ENCODE measurements at regions not wholly inside any gene's neighbourhood (a gene's known extent, or its start where the extent isn't known, plus 50 kb on each side); places are given as distances from the start of the nearest gene placed in this dataset.

DNA sequence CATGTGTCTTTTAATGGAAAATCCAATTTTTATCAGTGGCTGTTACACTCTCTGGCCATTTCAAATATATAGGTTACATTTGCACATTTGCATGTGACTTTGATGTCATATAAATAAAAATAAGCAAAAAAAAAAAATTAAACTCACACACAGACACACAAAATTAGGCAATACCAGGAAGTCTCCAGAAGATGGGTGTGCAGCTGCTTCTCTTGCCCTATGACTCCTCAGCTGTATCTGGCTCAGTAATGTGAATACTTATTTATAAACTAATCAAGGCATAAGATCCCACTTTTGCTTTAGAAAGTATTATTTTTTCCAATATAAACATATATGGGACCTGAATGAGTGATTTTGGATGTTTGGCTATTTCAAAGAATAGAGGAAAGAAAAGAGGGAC, 461.1 kb downstream of the LRIG3 start:
- DNase-seq (ENCODE audit: low read depth, low spot score): no peak

DNA sequence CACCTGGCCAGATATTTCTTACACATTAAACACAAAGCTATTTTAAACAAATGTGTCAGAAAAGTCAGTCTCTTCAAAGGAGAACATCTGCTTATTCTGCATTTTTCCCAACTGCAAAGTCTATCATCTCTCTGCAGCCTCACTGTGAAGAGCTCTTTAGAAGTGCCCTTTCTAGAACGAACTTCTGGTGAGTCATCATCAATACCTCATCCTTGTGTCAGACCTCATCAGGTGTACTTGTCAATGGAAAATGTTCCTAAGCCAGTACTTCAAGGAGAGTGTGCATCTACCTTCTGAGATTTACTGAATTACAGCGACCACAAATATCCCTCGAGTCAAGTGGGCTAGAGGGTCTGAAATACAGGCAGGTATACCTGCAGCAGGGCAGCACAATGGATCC, 457.3 kb downstream of the LRIG3 start:
- DNase-seq (ENCODE audit: low read depth, low spot score): no peak

DNA sequence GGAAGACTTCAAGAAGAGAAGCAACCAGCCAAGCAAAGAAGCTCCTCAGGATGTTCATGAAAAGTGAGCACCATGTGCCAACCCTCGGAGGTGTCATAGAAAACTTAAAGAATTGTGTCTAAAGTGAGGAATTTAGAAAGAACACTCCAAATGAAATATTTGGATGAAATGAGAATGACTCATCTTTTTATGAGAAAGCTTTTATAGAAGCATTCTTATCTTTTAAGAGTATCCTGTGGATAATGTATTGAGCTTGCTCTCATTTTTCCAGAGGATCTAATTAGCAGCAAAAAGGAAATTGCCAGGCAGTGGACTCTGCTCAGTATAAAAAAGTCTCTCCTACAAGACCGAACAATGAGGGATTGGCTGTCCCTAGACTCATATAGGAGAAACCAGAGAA, 454.9 kb downstream of the LRIG3 start:
- no peak for DNase-seq (ENCODE audit: low read depth, low spot score)

DNA sequence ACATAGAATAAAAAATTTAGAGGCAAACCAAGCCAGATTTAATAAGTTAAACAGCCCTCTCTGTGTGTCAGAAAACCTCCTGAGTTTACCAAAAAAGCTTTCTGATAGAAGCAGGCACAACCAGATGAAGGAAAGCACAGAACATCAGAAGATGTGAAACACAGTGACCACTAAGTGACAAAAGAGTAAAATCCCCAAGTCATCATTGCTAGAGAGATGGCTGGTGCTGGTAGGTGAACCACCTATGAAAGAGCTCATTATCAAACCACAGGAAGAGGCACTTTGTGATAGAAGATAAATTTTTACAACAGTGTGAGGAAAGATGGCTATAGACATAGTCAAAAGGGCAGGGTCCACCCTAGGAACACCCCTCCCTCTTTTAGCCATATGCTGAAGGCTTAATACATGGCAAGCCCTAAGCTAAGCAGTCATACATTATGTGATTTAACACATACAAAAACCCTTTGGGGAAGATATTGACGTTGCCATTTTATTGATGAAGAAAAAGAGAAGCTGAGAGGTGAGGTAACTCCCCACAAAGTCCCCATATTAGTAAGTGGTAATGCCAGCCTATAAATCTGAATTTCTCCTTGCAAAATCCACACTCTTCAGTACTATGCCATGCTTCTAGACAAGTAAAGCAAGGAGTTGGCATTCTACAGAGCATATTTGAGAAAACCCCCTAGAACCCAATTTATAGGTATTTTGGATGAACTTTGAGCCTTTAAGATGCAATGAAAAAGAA, 449.9 kb downstream of the LRIG3 start:
- no peak for DNase-seq (ENCODE audit: low read depth, low spot score)

GRCh38 chr12:58479401-58479800, 440.9 kb downstream of the LRIG3 start:
- DNase-seq (ENCODE audit: low read depth, low spot score): no peak

- no peak for DNase-seq (ENCODE audit: low read depth, low spot score)
Observed at GRCh38 chr12:58481811-58482210, 438.5 kb downstream of the LRIG3 start.

GRCh38 chr12:58487255-58487654, 433.0 kb downstream of the LRIG3 start:
- DNase-seq (ENCODE audit: low read depth, low spot score): no peak

DNA sequence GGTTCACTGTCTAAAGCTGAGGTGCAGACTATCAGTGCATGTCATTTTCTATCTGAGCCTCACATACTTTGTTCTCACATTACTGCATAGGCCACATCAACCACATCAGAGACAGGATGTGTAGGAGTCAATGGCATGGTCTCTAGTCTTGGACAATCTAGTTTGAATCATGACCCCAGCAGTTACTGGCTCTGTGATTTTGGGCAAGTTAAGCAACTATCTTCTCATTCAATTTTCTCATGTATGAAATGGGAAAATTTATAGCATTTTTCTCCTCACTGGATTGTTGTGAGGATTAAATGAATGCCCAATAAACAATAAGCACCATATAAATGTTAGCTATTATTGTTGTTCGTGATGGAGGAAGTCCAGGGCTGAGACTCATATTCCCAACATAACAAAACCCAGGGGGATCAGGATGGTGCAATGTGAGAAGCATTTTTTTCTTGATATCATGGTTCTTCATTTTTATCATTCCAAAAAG, 432.6 kb downstream of the LRIG3 start:
- no peak for DNase-seq (ENCODE audit: low read depth, low spot score)

GRCh38 chr12:58489394-58489793, 430.9 kb downstream of the LRIG3 start:
- DNase-seq (ENCODE audit: low read depth, low spot score): no peak

- no peak for DNase-seq (ENCODE audit: low read depth, low spot score)
Observed at GRCh38 chr12:58491306-58491705, 429.0 kb downstream of the LRIG3 start.

DNA sequence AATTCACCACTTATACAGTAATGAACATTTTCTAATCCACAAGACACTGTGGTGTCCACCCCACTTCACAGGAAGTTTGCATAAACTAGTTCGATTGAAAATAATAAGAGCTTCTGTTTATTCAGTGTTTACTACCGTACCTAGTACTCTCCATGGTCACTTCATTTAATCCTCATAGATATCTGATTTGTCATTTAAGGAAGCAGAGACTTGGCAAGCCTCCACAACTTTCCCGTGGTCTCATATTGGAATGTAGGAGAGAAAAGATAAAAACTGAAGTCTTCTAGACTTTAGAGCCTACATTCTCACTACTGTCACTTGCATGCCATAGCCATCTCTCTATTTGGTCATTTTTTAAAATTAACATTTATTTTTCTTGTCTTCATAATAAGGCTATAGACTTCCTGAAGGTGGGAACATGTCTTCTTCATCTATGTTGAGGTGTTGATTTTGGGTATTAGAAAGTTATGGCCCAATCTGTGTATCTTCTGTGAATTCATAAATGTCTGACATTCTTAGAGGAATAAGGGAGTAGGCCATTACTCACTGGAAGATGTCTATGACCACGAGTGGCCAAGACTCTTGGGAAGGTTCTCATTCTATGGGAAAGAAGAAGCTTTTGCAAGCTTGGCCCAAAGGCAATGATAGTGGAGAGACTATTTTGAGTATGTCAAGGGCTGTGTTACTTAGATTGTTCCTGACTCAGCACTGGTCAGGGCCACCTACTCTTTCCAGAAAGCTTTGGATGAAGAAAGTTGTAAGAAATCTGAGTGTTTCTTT, 423.7 kb downstream of the LRIG3 start:
- no peak for DNase-seq (ENCODE audit: low read depth, low spot score)

DNA sequence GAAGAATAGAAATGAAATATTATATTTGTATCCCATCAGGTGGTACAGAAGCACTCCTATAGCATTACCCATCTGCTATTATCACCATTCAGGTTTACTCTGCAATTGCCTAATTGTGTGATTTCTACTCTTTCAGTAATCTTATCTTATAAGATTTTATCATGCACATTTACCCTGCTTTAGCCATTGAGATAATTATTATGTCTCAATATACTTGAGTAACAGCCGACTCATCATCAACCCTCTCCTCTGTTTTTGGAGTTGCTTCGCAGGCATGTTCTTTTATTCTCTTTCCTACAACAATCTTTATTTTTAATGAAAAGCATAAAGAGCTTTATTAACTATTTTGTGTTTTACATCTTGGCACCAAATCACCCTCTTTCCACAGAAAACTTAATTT, 419.9 kb downstream of the LRIG3 start:
- DNase-seq (ENCODE audit: low read depth, low spot score): no peak

DNA sequence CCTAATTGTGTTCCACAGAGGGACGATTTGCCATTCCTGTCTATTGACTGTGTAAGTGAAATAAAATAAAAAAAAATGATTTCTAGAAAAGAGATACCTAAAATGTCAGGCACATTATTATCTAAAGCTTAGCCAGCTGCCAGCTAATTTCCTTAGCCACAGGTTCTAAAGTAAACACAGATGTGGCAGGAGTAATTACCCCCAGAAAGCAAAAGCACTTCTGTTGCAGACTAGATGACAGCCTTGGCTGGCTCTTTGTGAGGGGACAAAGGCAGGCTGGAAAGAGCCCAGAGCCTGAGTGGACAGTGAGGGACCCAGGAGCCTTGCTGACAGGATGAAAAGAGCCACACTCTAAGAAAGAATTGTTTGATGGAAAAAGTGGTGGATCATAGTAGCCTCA, 418.1 kb downstream of the LRIG3 start:
- no peak for DNase-seq (ENCODE audit: low read depth, low spot score)

DNA sequence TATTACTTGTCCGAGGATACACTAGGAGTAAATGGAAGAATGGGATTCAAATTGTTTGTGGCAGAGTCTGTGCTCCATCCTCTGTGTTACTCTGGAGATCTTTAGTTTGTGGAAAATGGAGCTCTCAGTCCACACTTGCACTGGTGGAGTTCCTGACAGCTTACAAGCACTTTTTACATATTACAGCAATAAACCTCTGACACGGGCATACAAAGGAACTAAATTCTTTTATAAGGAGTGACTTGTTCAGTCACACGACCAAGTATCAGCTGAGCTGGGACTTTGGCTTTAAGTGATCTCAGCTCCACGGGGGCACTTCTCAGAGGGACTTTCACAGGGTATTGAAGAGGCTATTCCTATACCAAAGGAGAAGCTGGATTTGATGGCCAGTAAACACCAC, 417.5 kb downstream of the LRIG3 start:
- DNase-seq (ENCODE audit: low read depth, low spot score): no peak

GRCh38 chr12:58503731-58504130, 416.6 kb downstream of the LRIG3 start:
- DNase-seq (ENCODE audit: low read depth, low spot score): no peak

GRCh38 chr12:58504143-58504938, 416.0 kb downstream of the LRIG3 start:
- DNase-seq (ENCODE audit: low read depth, low spot score): no peak

DNA sequence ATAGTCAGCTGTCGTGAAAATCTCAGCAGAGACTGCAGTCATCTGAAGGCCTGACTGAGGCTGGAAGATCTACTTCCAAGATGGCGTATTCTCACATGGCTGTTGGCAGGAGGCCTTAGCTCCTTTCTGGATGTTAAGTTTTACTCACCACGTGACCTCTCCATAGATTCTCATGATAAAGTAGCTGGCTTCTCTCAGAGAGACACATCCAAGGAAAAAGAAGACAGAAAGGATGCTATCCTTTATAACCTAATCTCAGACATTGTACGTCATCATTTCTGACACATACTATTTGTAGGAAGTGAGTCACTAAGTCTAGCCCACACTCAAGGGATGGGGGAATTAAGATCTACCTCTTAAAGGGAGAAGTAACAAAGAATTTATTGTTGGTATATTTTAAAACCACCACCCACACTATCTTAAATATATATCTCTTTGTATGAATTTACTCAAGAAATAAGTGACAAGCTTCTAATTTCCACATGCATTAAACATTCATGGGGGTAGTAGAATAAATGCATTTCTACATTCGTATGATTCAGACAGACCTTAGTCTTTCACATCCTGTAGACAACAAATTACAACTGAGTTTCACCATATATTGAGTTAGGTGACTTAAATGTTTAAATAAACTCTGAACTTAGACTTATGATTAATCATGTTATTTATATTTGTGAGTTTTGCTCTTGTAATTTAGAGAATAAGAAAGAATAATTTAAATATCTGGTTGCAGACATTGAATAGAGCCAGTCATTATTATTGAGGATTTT, 411.0 kb downstream of the LRIG3 start:
- no peak for DNase-seq (ENCODE audit: low read depth, low spot score)

DNA sequence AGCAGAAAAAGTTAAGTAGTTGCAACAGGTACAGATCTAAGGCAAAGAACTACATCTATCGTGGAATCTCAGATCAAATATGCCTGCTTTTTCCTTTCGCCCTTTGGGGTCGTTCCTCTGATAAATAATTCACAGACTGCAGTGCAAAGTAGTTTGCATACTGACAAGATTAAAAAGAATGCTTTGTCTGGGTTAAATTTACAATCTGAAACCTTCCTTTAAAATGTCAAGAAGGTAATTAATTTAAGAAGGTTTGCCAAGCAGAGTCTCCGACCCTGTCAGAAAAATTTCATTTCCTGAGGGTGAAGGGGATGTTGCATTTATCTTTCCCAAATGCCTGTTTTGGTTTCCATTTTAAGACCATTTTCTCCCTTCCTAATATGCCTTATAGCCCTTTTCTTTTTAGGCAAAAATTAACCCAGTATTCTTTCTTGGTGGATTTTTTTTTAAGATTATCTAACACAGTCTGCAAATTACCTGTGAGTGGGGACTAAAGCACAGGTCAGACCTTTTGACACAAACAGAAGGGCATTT, 406.9 kb downstream of the LRIG3 start:
- DNase-seq (ENCODE audit: low read depth, low spot score): no peak

GRCh38 chr12:58513852-58514251, 406.5 kb downstream of the LRIG3 start:
- DNase-seq (ENCODE audit: low read depth, low spot score): no peak

DNA sequence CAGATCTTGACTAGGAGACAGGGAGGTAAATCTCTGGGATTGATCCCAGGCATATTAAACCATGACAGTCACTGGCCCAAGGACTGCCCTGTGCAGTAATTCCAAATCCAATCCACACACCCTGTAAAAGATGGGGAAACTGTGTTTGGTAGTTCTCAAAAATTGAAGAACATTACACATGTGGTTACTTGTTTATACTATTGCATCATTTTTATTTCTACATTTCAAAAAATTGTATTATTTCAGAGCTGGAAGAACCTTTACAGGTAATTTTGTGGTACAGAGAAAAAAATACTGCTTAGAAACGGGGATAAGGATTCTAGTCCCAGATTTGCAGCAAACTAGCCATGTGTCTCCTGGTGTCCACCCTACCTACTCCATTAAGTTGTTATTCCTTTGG, 400.5 kb downstream of the LRIG3 start:
- no peak for DNase-seq (ENCODE audit: low read depth, low spot score)

- DNase-seq (ENCODE audit: low read depth, low spot score): no peak
Observed at GRCh38 chr12:58521152-58521551, 399.2 kb downstream of the LRIG3 start.
